RWPE2 (cell line): ENCODE measurements at regions not wholly inside any gene's neighbourhood (a gene's known extent, or its start where the extent isn't known, plus 50 kb on each side); places are given as distances from the start of the nearest gene placed in this dataset.
A peak's percentile ranks its signal among the peaks of the same experiment; 100 is the strongest.

ENCODE experiments used
- ATAC-seq: fragments of 200-7000 bp; cut with Tn5 transposase; 3 replicates; pipeline ENCODE4 v1.9.1; 2021; ENCODE audit warnings: low read depth
- DNase-seq: peaks from one replicate; pipeline ENCODE4 v3.0.0-alpha.2; 2020; ENCODE audit warnings: low spot score
- H3K27ac ChIP-seq: fragments of 450-650 bp; 2 replicates; pipeline ENCODE4 v1.5.1; 2017; ENCODE audit warnings: mild to moderate bottlenecking; ENCODE audit not compliant: poor library complexity, severe bottlenecking
- H3K27me3 ChIP-seq: fragments of 250-450 bp; sonication (Bioruptor Pico); 2 replicates; pipeline ENCODE4 v1.5.1; 2021; ENCODE audit warnings: mild to moderate bottlenecking, moderate library complexity; ENCODE audit not compliant: insufficient read depth, poor library complexity, severe bottlenecking
- H3K36me3 ChIP-seq: fragments of 250-450 bp; sonication (Bioruptor Pico); 2 replicates; pipeline ENCODE4 v1.5.1; 2020; ENCODE audit warnings: low read depth, mild to moderate bottlenecking, moderate library complexity
- H3K4me1 ChIP-seq: fragments of 250-450 bp; sonication (Bioruptor Pico); 2 replicates; pipeline ENCODE4 v1.5.1; 2021; ENCODE audit warnings: mild to moderate bottlenecking, moderate library complexity; ENCODE audit not compliant: insufficient read depth, poor library complexity, severe bottlenecking
- H3K4me3 ChIP-seq: fragments of 250-450 bp; sonication (Bioruptor Pico); 2 replicates; pipeline ENCODE4 v1.5.1; 2021; ENCODE audit warnings: mild to moderate bottlenecking, moderate library complexity; ENCODE audit not compliant: severe bottlenecking
- H3K9me3 ChIP-seq: fragments of 250-450 bp; sonication (Bioruptor Pico); 2 replicates; pipeline ENCODE4 v1.5.1; 2021; ENCODE audit warnings: mild to moderate bottlenecking, moderate library complexity; ENCODE audit not compliant: severe bottlenecking
- CTCF ChIP-seq: fragments of 450-650 bp; IDR thresholded peaks from one replicate; pipeline ENCODE4 v1.5.1; 2017; ENCODE audit warnings: mild to moderate bottlenecking, moderate library complexity; ENCODE audit not compliant: poor library complexity, severe bottlenecking

DNA sequence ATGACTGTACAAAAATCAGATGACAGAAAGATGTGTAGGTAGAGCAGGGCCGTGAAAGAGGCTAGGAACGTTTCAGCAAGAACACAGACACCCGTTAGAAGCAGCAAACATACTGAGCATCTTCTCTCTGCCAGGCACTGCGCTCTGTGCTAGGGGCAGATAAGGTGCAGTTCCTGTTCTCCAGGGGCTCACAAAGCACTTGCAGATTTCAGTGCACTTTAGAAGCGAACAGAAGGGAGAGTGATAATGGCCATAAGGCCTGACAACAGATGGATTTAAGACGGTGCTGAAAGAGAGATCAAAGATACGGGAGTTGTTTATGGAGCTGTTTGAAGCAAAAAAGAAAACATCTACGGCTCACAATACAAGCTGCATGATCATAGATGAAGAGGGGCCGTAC is 200.3 kb upstream of the FOXD3 start:
- Histone ChIP-seq H3K27ac (no peak overlapping the region), H3K27me3 (no peaks in the 10 kb centered on the region), H3K4me3 (no peak overlapping the region), H3K36me3 (no peaks in the 10 kb centered on the region), H3K9me3 (no peaks in the 10 kb centered on the region), H3K4me1 (peaks cover 4% of the 10 kb centered on the region)
- DNase-seq (no peak), ATAC-seq (no peak)
- TF ChIP-seq CTCF = no peak

GRCh38 chr1:63124666-63125191 is 197.6 kb upstream of the FOXD3 start:
- no peak for DNase-seq
- H3K36me3 ChIP-seq = no peaks in the 10 kb centered on the region
- H3K9me3 ChIP-seq = no peaks in the 10 kb centered on the region
- TF ChIP-seq CTCF = no peak
- peak; percentile 25; the same call in 1 of the 3 replicates for ATAC-seq
- H3K27me3 ChIP-seq = no peaks in the 10 kb centered on the region
- no peak overlapping the region for H3K27ac ChIP-seq
- peaks cover 4% of the 10 kb centered on the region for H3K4me1 ChIP-seq
- no peak overlapping the region for H3K4me3 ChIP-seq

DNA sequence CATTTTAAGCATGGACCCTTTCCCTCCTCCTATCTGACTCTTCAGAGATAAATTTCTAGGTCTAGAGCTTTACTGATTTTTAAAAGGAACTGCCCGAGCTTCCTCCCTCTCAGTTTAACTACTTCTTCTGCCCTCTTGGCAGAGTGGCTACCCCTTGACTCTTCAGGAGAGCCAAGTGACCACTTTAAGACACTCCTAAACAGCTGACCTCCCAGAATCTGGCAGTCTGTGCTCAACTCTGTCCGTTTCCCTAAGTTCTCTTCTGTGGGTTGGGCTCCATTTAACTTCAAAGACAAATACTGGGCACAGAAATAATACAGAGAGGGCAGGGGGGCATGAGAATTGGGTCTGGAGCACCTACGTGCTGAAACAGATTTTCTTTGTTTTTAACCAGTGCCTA is 196.3 kb upstream of the FOXD3 start:
- Histone ChIP-seq H3K27me3 (no peaks in the 10 kb centered on the region), H3K27ac (no peak overlapping the region), H3K36me3 (no peaks in the 10 kb centered on the region), H3K9me3 (no peaks in the 10 kb centered on the region), H3K4me3 (no peak overlapping the region), H3K4me1 (peaks cover 4% of the 10 kb centered on the region)
- no peak for ATAC-seq
- no peak for TF ChIP-seq CTCF
- no peak for DNase-seq

- peaks cover 3% of the 10 kb centered on the region for H3K27me3 ChIP-seq
- no peak overlapping the region for H3K27ac ChIP-seq
- no peak for TF ChIP-seq CTCF
- no peak for ATAC-seq
- no peaks in the 10 kb centered on the region for H3K9me3 ChIP-seq
- H3K36me3 ChIP-seq = no peaks in the 10 kb centered on the region
- no peak overlapping the region for H3K4me3 ChIP-seq
- no peak for DNase-seq
- H3K4me1 ChIP-seq = peaks cover 4% of the 10 kb centered on the region
These were observed 195.0 kb upstream of the FOXD3 start for GRCh38 chr1:63127376-63127775.

- no peaks in the 10 kb centered on the region for H3K9me3 ChIP-seq
- TF ChIP-seq CTCF = no peak
- no peaks in the 10 kb centered on the region for H3K36me3 ChIP-seq
- H3K27ac ChIP-seq = no peak overlapping the region
- H3K27me3 ChIP-seq = peaks cover 10% of the 10 kb centered on the region
- peaks cover 4% of the 10 kb centered on the region for H3K4me1 ChIP-seq
- ATAC-seq (no peak), DNase-seq (no peak)
- no peak overlapping the region for H3K4me3 ChIP-seq
These were observed 193.8 kb upstream of the FOXD3 start for GRCh38 chr1:63128556-63128955.
